Small intestine (tissue), 7 donors: ENCODE measurements at regions not wholly inside any gene's neighbourhood (a gene's known extent, or its start where the extent isn't known, plus 50 kb on each side); places are given as distances from the start of the nearest gene placed in this dataset.
"Not testable (repeated sequence)": the region's sequence is repeated elsewhere in the genome, so short reads cannot be mapped to it uniquely, and the experiment has no call there.

ENCODE experiments used
- DNase-seq, 2 donors: peaks; one replicate each; pipeline versions ENCODE4 v3.0.0 to v3.0.0-alpha.2; 2013
- FAIRE-seq: peaks from 2 replicates; lab custom pipeline; 2012; peaks lifted over from hg19 to GRCh38; lab: Jason Lieb, UNC
- H3K27ac ChIP-seq, 3 donors: one replicate each; pipeline ENCODE4 v1.5.1; 2013; ENCODE audit warnings: low read length in 2 of 3, mild to moderate bottlenecking in 2 of 3, control low read depth in 1 of 3, inconsistent platforms in 1 of 3, low read depth in 1 of 3, moderate library complexity in 1 of 3
- H3K27me3 ChIP-seq, 3 donors: one replicate each; pipeline ENCODE4 v1.6.1; 2013; ENCODE audit warnings: low read length in 3 of 3, inconsistent platforms in 1 of 3; ENCODE audit not compliant: control insufficient read depth in 3 of 3, insufficient read depth in 3 of 3
- H3K36me3 ChIP-seq, 3 donors: one replicate each; pipeline ENCODE4 v1.6.1; 2013; ENCODE audit warnings: low read length in 3 of 3, inconsistent platforms in 1 of 3, low read depth in 1 of 3, mild to moderate bottlenecking in 1 of 3, moderate library complexity in 1 of 3; ENCODE audit not compliant: control insufficient read depth in 3 of 3, insufficient read depth in 2 of 3
- H3K4me1 ChIP-seq, 3 donors: one replicate each; pipeline ENCODE4 v1.6.1; 2013; ENCODE audit warnings: low read length in 2 of 3, inconsistent platforms in 1 of 3, low read depth in 1 of 3, mild to moderate bottlenecking in 1 of 3, moderate library complexity in 1 of 3; ENCODE audit not compliant: control insufficient read depth in 3 of 3, insufficient read depth in 2 of 3
- H3K4me3 ChIP-seq, 3 donors: one replicate each; pipeline ENCODE4 v1.5.1; 2013; ENCODE audit warnings: low read length in 3 of 3, control low read depth in 1 of 3, inconsistent platforms in 1 of 3, low read depth in 1 of 3, mild to moderate bottlenecking in 1 of 3, moderate library complexity in 1 of 3
- H3K9me3 ChIP-seq, 2 donors: one replicate each; pipeline ENCODE4 v1.6.1; 2013; ENCODE audit warnings: low read depth in 1 of 2, low read length in 1 of 2; ENCODE audit not compliant: control insufficient read depth in 2 of 2, insufficient read depth in 1 of 2
- WGBS, 3 donors: extraction: QIAGEN DNeasy Blood & Tissue Kit; methylation state at CpG; one replicate each; pipeline ENCODE4 v1.1.7; 2013; 5-methylcytosine and 5-hydroxymethylcytosine counted together
- donor health status: healthy with polysubstance abuse.
- donor health status: control.
- donor health status: control.
- donor health status: Bipolar disorder and iron deficiency.
- donor health status: healthy.

- FAIRE-seq: no peak
- 92 to 97% (median 95%) methylated on average over 4 of the region's 4 CpGs for WGBS, 3 donors
- Histone ChIP-seq H3K4me3 (no peak overlapping the region), H3K27me3 (no peaks in the 10 kb centered on the region), H3K9me3 (no peaks in the 10 kb centered on the region), H3K36me3 (peaks cover 0 to 36% (median 4%) of the 10 kb centered on the region in 3 donors), H3K27ac (no peak overlapping the region), H3K4me1 (no peaks in the 10 kb centered on the region)
- DNase-seq: no peak
Observed at GRCh38 chr17:64749306-64749705, 87.2 kb upstream of the SMURF2 start.

- peaks cover 0 to 30% (median 4%) of the 10 kb centered on the region in 3 donors for H3K36me3 ChIP-seq
- FAIRE-seq: no peak
Observed at GRCh38 chr17:64747938-64748540, 85.9 kb upstream of the SMURF2 start.

GRCh38 chr17:64742326-64742725 lies 80.2 kb upstream of the SMURF2 start:
- FAIRE-seq (no peak), DNase-seq (no peak)
- 72 to 88% (median 87%) methylated on average over 7 of the region's 7 CpGs for WGBS, 3 donors
- peaks cover 0 to 1% (median 0%) of the 10 kb centered on the region in 3 donors for H3K36me3 ChIP-seq
- H3K9me3 ChIP-seq: no peaks in the 10 kb centered on the region
- H3K27me3 ChIP-seq: no peaks in the 10 kb centered on the region
- H3K4me1 ChIP-seq: no peaks in the 10 kb centered on the region
- H3K4me3 ChIP-seq: no peak overlapping the region
- H3K27ac ChIP-seq: peak overlapping the region in 1 of 3 donors; percentile 34

More at GRCh38 chr17:64747938-64748540, 85.9 kb upstream of the SMURF2 start:
- no peaks in the 10 kb centered on the region for H3K9me3 ChIP-seq
- no peak for DNase-seq
- 85 to 95% (median 87%) methylated on average over 7 of the region's 7 CpGs for WGBS, 3 donors
- H3K27ac ChIP-seq: no peak overlapping the region
- no peaks in the 10 kb centered on the region for H3K27me3 ChIP-seq
- no peaks in the 10 kb centered on the region for H3K4me1 ChIP-seq
- no peak overlapping the region for H3K4me3 ChIP-seq

GRCh38 chr17:64741916-64742315 lies 79.8 kb upstream of the SMURF2 start:
- H3K36me3 ChIP-seq, FAIRE-seq, H3K4me1 ChIP-seq, H3K4me3 ChIP-seq, H3K9me3 ChIP-seq, H3K27me3 ChIP-seq, DNase-seq: not testable (repeated sequence)
- 61 to 93% (median 86%) methylated on average over 3 of the region's 3 CpGs for WGBS, 3 donors
- peak overlapping the region in 1 of 3 donors; percentile 34 for H3K27ac ChIP-seq

GRCh38 chr17:64741038-64741641 lies 79.0 kb upstream of the SMURF2 start:
- no peaks in the 10 kb centered on the region for H3K27me3 ChIP-seq
- H3K4me3 ChIP-seq: no peak overlapping the region
- no peaks in the 10 kb centered on the region for H3K36me3 ChIP-seq
- H3K9me3 ChIP-seq: no peaks in the 10 kb centered on the region
- 53 to 84% (median 70%) methylated on average over 6 of the region's 6 CpGs for WGBS, 3 donors
- H3K4me1 ChIP-seq: no peaks in the 10 kb centered on the region
- no peak for DNase-seq
- peak overlapping the region in 2 of 3 donors; percentile 18 to 78 for H3K27ac ChIP-seq
- FAIRE-seq: no peak

- no peaks in the 10 kb centered on the region for H3K36me3 ChIP-seq
- WGBS, 3 donors: 67 to 75% (median 72%) methylated on average over 9 of the region's 9 CpGs
- FAIRE-seq (no peak), DNase-seq (peak; percentile 9 to 17)
- H3K4me3 ChIP-seq: no peak overlapping the region
- peak overlapping the region in 1 of 3 donors; percentile 56 for H3K27ac ChIP-seq
- H3K27me3 ChIP-seq: no peaks in the 10 kb centered on the region
- H3K4me1 ChIP-seq: no peaks in the 10 kb centered on the region
- H3K9me3 ChIP-seq: no peaks in the 10 kb centered on the region
Observed at GRCh38 chr17:64739316-64740058, 77.4 kb upstream of the SMURF2 start.

- no peaks in the 10 kb centered on the region for H3K4me1 ChIP-seq
- DNase-seq: peak; percentile 22 to 67
- no peaks in the 10 kb centered on the region for H3K9me3 ChIP-seq
- no peak overlapping the region for H3K4me3 ChIP-seq
- H3K27me3 ChIP-seq: no peaks in the 10 kb centered on the region
- no peaks in the 10 kb centered on the region for H3K36me3 ChIP-seq
- no peak for FAIRE-seq
- 39 to 54% (median 42%) methylated on average over 8 of the region's 8 CpGs for WGBS, 3 donors
- no peak overlapping the region for H3K27ac ChIP-seq
Observed at GRCh38 chr17:64736804-64737492, 74.8 kb upstream of the SMURF2 start.

GRCh38 chr17:64732336-64733006 lies 70.4 kb upstream of the SMURF2 start:
- WGBS, 3 donors: 66 to 79% (median 72%) methylated on average over 12 of the region's 12 CpGs
- Histone ChIP-seq H3K4me1 (no peaks in the 10 kb centered on the region), H3K27ac (peak overlapping the region in 2 of 3 donors; percentile 17 to 22), H3K27me3 (no peaks in the 10 kb centered on the region), H3K36me3 (no peaks in the 10 kb centered on the region), H3K9me3 (no peaks in the 10 kb centered on the region), H3K4me3 (no peak overlapping the region)
- DNase-seq: peak in 1 of 2 donors; percentile 18
- no peak for FAIRE-seq
